HG03039 (cell line): ENCODE measurements at regions not wholly inside any gene's neighbourhood (a gene's known extent, or its start where the extent isn't known, plus 50 kb on each side); places are given as distances from the start of the nearest gene placed in this dataset.
"Not testable (repeated sequence)": the region's sequence is repeated elsewhere in the genome, so short reads cannot be mapped to it uniquely, and the experiment has no call there.

ENCODE experiments used
- ATAC-seq: cut with Tn5 transposase; IDR thresholded peaks from one replicate; pipeline ENCODE4 v1.9.1; 2021; ENCODE audit warnings: mild to moderate bottlenecking, moderate library complexity; ENCODE audit not compliant: unreplicated experiment

GRCh38 chr1:96865731-96866685 lies 144.4 kb downstream of the PTBP2 start:
- no peak for ATAC-seq

DNA sequence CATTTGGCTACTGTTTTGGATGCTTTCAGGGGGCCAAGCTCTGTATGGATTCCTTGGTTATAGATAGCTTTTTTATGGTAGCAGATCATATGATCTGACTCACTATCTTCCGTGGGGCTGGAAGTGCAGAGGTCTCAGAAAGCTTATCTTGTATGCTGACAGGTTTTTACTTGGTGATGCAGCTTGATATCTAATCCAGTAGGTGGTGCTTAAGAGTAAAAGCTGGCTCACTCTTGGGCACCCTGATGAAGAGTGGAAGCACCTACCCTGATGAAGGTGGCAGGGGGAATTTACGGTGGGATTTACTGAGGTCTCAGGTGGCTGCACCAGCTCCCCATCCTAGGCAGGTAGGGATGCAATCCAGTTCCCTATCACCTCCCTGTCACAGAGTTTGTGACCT lies 151.2 kb downstream of the PTBP2 start:
- no peak for ATAC-seq

DNA sequence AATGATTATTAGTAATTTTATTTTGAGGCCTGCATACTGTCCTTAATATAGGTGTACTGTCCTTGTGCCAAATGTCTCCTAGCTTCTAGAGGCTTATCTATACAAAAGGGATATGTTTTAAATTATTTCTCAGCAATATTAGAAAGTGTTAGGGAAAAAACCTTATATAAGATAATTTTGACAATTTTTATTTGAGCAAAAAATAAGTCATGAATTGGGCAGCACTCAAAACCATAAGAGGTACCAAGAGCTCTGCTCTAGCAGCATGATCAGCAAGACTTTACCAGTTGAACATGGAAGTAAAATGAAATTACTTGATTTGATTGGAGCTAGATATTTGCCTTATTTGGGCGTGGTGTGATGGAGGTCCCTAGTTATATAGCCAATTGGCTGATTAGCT lies 157.1 kb downstream of the PTBP2 start:
- no peak for ATAC-seq

DNA sequence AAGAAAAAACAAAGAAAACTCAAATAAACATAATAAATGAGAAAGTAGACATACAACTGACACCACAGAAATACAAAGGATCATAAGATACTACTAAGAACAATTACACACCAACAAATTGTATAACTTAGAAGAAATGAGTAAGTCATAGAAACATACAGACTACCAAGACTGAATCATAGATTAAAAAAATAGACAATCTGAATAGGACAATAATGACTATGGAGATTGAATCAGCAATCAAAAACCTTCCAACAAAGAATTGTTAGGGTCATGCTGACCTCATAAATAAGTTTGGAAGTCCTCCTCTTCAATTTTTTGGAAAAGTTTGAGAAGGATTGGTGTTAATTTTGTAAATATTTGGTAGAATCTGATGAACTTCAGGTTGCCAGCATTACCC lies 159.0 kb downstream of the PTBP2 start:
- no peak for ATAC-seq

DNA sequence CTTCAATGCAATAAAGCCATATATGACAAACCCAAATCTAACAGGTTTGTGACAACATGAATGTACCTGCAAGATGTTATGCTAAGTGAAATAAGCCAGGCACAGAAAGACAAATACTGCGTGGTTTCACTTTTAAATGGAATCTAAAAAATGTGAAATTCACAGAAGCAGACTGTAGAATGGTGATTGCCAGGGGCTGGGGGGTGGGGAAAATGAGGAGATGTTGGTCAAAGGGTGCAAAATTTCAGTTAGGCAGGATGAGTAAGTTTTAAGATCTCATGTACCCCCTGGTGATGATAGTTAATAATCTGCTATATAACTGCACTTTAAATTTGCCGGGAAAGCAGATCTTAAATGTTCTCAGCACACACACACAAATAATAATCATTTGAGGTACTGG lies 160.5 kb downstream of the PTBP2 start:
- no peak for ATAC-seq

- ATAC-seq, result no peak
Measured at GRCh38 chr1:96886474-96886873, 164.9 kb downstream of the PTBP2 start.

GRCh38 chr1:96887501-96887900 lies 165.9 kb downstream of the PTBP2 start:
- ATAC-seq, result no peak

- no peak for ATAC-seq
Measured at GRCh38 chr1:96901783-96902363, 180.3 kb downstream of the PTBP2 start.

DNA sequence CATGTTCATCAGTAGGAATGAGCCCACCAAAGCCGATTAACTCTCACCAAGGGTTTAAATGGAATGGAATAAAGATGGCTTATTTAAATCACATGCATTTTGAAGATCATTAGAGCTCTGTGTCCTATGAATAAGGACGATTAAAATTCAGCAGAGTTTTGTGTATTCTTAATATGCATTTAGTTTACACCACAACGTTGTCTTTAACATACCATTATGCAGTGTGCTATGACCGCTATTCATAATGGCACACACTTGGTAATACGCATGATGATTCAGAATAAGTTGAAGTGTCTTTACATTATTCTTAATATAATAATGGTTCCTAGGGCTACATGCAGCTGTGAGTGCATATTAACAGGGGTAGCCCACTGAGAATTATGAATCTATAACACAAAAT lies 190.7 kb downstream of the PTBP2 start:
- no peak for ATAC-seq

- not testable (repeated sequence) for ATAC-seq
Measured at GRCh38 chr1:96915701-96916100, 194.1 kb downstream of the PTBP2 start.

DNA sequence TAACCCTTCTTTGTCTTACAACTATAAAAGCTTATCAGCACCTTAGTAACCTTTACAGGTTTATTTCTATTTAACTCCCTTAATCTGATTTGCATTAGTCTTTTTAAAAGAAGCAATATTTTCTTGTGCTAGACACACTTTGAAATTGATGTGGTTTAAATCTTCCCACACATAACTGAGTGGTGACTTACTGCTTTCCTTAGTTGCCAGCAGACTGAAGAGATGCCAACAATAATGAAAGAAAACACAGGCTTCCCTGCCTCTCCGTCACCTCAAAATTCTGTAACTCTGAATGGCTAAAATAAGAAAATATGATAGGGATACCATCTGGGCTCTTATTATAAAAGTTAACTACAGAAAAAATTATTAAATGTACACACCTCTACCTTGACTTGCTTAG lies 196.8 kb downstream of the PTBP2 start:
- ATAC-seq, result no peak

DNA sequence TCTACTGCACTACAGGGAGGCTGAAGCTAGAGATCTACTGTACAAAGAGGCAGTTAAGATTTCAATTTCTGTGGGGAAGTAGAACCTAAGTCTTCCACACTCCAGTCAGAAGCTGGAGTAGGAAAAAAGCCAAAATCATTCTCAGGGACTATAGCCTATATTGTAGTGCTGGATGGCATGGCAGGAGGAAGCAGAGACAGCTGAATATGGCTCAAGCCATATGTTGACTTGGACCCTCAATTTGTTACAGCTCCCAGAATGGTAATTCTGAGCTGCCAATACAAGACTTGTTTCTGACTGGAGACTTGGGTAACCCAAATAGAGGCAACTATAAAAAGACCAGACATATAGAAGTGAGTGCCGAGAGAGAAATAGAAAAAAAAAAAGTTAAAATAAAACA lies 200.6 kb downstream of the PTBP2 start:
- ATAC-seq, result no peak

GRCh38 chr1:96923753-96924152 lies 202.2 kb downstream of the PTBP2 start:
- no peak for ATAC-seq

- no peak for ATAC-seq
Measured at GRCh38 chr1:96926176-96926575, 204.6 kb downstream of the PTBP2 start.

DNA sequence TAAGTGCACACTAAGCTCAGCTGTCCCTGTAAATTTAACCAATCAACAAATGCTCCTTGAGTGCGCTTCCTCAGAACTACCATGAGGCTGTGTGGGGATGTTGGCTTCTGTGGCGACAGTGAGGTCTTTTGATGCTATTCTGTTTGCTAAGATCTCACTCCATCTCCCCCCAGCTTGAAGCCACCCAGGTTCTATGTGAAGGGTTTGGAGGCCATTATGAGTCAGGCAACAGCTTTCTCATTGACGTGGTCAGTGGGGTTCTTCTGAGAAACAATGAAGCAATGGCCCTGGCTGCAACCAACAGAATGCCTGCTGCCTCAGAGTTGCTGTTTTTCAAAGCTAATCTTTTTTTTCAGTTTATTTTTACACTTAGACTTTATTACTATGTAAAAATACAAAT lies 205.5 kb downstream of the PTBP2 start:
- ATAC-seq, result no peak

- ATAC-seq, result no peak
Measured at GRCh38 chr1:96931136-96931535, 209.6 kb downstream of the PTBP2 start.

- ATAC-seq, result no peak
Measured at GRCh38 chr1:96934282-96934681, 212.7 kb downstream of the PTBP2 start.

GRCh38 chr1:96944432-96945092 lies 223.0 kb downstream of the PTBP2 start:
- ATAC-seq, result no peak

GRCh38 chr1:96945509-96946084 lies 224.0 kb downstream of the PTBP2 start:
- no peak for ATAC-seq

DNA sequence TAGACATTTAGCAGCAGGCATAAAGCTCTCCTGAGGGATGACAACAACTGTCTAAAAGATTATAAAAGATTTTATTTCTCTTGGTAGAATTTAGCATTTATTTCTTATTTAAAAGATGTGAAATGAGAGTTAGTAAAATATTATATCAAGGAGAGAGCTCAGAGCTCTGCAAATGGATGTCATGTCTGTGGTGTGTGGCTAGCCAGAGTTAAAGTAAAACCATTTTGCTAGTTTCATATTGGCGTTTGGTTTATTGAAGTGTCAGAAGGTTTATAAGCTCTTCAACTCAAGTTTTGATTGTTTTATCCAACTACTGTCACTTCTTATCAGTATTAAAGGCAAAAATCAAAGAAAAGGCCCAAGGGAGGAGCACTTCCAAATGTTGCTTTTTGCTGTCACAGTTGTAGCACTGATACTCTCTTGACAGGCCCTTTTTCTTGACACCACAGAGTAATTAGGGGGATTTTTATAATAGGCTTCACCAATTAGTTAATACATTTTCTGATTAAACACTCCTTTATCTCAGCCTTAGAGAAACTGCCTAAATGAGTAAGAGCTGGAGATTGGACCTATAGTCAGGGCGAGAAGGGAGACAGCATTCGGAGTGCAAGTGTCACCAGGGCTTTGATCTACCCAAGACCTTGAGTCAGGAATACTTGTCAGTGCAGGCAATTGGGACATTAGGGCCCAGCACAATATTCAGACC lies 233.9 kb downstream of the PTBP2 start:
- no peak for ATAC-seq

DNA sequence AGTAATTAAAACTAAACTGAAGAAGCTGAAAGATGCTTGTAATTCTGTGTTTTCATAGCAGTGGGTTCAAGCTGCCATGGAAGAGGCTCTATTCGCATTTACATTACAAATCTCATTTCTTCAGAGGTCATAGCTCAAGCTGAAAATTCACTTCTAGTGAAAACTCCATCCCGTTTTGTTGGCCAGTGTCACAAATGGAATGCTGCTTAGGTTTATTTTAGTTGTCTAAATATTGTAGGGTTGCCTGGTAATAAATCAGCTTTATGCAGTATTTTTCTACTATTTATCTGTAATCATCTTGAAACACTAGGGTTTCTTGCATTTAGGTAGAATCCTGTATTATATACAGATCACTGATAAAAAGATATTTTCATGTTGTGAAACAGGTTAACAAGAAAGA lies 240.6 kb downstream of the PTBP2 start:
- no peak for ATAC-seq
